WTC11 (cell line): ENCODE measurements at regions not wholly inside any gene's neighbourhood (a gene's known extent, or its start where the extent isn't known, plus 50 kb on each side); places are given as distances from the start of the nearest gene placed in this dataset.

Source experiments
- ATAC-seq: fragments of 200-7000 bp; cut with Tn5 transposase; 2 replicates; pipeline ENCODE4 v1.10.0; 2021; ENCODE audit warnings: mild to moderate bottlenecking, moderate library complexity
- CTCF ChIA-PET: fragments of 300-600 bp; sonication (Branson Sonifier 250); formaldehyde crosslinking; loops from one replicate; lab custom pipeline; 2021; ENCODE audit warnings: antibody characterized with exemption; lab: Charles Lee
- POLR2A ChIA-PET: fragments of 350-600 bp; sonication (Branson Sonifier 250); formaldehyde crosslinking; loops from one replicate; lab custom pipeline; 2021; ENCODE audit warnings: antibody characterized with exemption; lab: Charles Lee
- DNase-seq: peaks from one replicate; pipeline ENCODE4 v3.0.0; 2021; ENCODE audit warnings: low spot score
- H3K27ac Mint-ChIP-seq: 2 replicates; pipeline ENCODE4 v1.8.0; 2021; ENCODE audit warnings: mixed read lengths
- H3K27me3 Mint-ChIP-seq: 2 replicates; pipeline ENCODE4 v1.8.0; 2021; ENCODE audit warnings: low read depth, mild to moderate bottlenecking, moderate library complexity, mixed read lengths
- H3K36me3 Mint-ChIP-seq: 2 replicates; pipeline ENCODE4 v1.8.0; 2021; ENCODE audit warnings: mixed read lengths
- H3K4me1 Mint-ChIP-seq: 2 replicates; pipeline ENCODE4 v1.8.0; 2022; ENCODE audit warnings: mixed read lengths
- H3K4me3 Mint-ChIP-seq: 2 replicates; pipeline ENCODE4 v1.8.0; 2021; ENCODE audit warnings: mild to moderate bottlenecking, moderate library complexity, mixed read lengths
- H3K9me3 Mint-ChIP-seq: 2 replicates; pipeline ENCODE4 v1.8.0; 2021; ENCODE audit warnings: mixed read lengths
- AFF4 ChIP-seq: sonication (generic); formaldehyde crosslinking; IDR thresholded peaks from 2 replicates; pipeline ENCODE4 v1.8.1; 2023; ENCODE audit warnings: mild to moderate bottlenecking, missing genetic modification reagents, borderline replicate concordance
- AR ChIP-seq: fragments of 250-450 bp; sonication (Bioruptor Pico); IDR thresholded peaks from 2 replicates; pipeline ENCODE4 v1.9.0; 2021; ENCODE audit warnings: mild to moderate bottlenecking
- ATF1 ChIP-seq: sonication (generic); formaldehyde crosslinking; IDR thresholded peaks from 2 replicates; pipeline ENCODE4 v1.8.1; 2023; ENCODE audit warnings: mild to moderate bottlenecking, moderate library complexity, missing genetic modification reagents
- ATF3 ChIP-seq: sonication (generic); formaldehyde crosslinking; conservative IDR thresholded peaks from 2 replicates; pipeline ENCODE4 v1.8.1; 2022; ENCODE audit warnings: mild to moderate bottlenecking, missing genetic modification reagents
- CREM ChIP-seq: sonication (generic); formaldehyde crosslinking; IDR thresholded peaks from 2 replicates; pipeline ENCODE4 v1.8.1; 2022; ENCODE audit warnings: mild to moderate bottlenecking, missing genetic modification reagents, moderate library complexity
- FOXP1 ChIP-seq: sonication (generic); formaldehyde crosslinking; IDR thresholded peaks from 2 replicates; pipeline ENCODE4 v1.8.0; 2022; ENCODE audit warnings: missing genetic modification reagents, mild to moderate bottlenecking, moderate library complexity, borderline replicate concordance
- GABPB1 ChIP-seq: sonication (generic); formaldehyde crosslinking; IDR thresholded peaks from 2 replicates; pipeline ENCODE4 v1.8.1; 2023; ENCODE audit warnings: mild to moderate bottlenecking, missing genetic modification reagents
- KAT7 ChIP-seq: sonication (generic); formaldehyde crosslinking; IDR thresholded peaks from 2 replicates; pipeline ENCODE4 v1.8.1; 2023; ENCODE audit warnings: missing genetic modification reagents, mild to moderate bottlenecking, borderline replicate concordance
- SOX15 ChIP-seq: fragments of 250-450 bp; sonication (Bioruptor Pico); IDR thresholded peaks from 2 replicates; pipeline ENCODE4 v1.9.0; 2021; ENCODE audit warnings: mild to moderate bottlenecking
- ZBTB21 ChIP-seq: sonication (generic); formaldehyde crosslinking; IDR thresholded peaks from 2 replicates; pipeline ENCODE4 v1.8.1; 2023; ENCODE audit warnings: mild to moderate bottlenecking, missing genetic modification reagents, borderline replicate concordance
- ZNF219 ChIP-seq: sonication (generic); formaldehyde crosslinking; IDR thresholded peaks from 2 replicates; pipeline ENCODE4 v1.8.0; 2023; ENCODE audit warnings: missing genetic modification reagents, mild to moderate bottlenecking, borderline replicate concordance
- ZNF396 ChIP-seq: fragments of 250-450 bp; sonication (Bioruptor Pico); IDR thresholded peaks from 2 replicates; pipeline ENCODE4 v1.8.0; 2021; ENCODE audit warnings: mild to moderate bottlenecking, moderate library complexity, borderline replicate concordance
- ZSCAN18 ChIP-seq: fragments of 250-450 bp; sonication (Bioruptor Pico); IDR thresholded peaks from 2 replicates; pipeline ENCODE4 v2.1.2; 2022; ENCODE audit warnings: mild to moderate bottlenecking, moderate library complexity
- TF ChIP-seq, protein P1 (sequence below): sonication (generic); formaldehyde crosslinking; conservative IDR thresholded peaks from 2 replicates; pipeline ENCODE4 v1.8.1; 2023; ENCODE audit warnings: mild to moderate bottlenecking, low read depth, missing genetic modification reagents, moderate library complexity
- TF ChIP-seq, protein P2 (sequence below): sonication (generic); formaldehyde crosslinking; IDR thresholded peaks from 2 replicates; pipeline ENCODE4 v1.8.0; 2022; ENCODE audit warnings: mild to moderate bottlenecking, missing genetic modification reagents
- TF ChIP-seq, protein P3 (sequence below): sonication (generic); formaldehyde crosslinking; IDR thresholded peaks from 2 replicates; pipeline ENCODE4 v1.8.0; 2022; ENCODE audit warnings: missing genetic modification reagents

- DNase-seq (no peak), ATAC-seq (no peak)
- H3K4me1 Mint-ChIP-seq: peaks cover 43% of the 10 kb centered on the region
- H3K36me3 Mint-ChIP-seq: no peaks in the 10 kb centered on the region
- H3K9me3 Mint-ChIP-seq: no peaks in the 10 kb centered on the region; the same call in 1 of the 2 replicates
- no peak overlapping the region for H3K4me3 Mint-ChIP-seq
- CTCF ChIA-PET: interaction anchor here (1.1 kb wide), 2 partner anchors 9 to 40 kb away, joined by 3 to 4 read pairs; no protein-coding TSS in a partner anchor
- no peak overlapping the region for H3K27ac Mint-ChIP-seq
- H3K27me3 Mint-ChIP-seq: no peaks in the 10 kb centered on the region; the same call in 1 of the 2 replicates
- POLR2A ChIA-PET: no interaction called here
- TF ChIP-seq, protein P1, sequence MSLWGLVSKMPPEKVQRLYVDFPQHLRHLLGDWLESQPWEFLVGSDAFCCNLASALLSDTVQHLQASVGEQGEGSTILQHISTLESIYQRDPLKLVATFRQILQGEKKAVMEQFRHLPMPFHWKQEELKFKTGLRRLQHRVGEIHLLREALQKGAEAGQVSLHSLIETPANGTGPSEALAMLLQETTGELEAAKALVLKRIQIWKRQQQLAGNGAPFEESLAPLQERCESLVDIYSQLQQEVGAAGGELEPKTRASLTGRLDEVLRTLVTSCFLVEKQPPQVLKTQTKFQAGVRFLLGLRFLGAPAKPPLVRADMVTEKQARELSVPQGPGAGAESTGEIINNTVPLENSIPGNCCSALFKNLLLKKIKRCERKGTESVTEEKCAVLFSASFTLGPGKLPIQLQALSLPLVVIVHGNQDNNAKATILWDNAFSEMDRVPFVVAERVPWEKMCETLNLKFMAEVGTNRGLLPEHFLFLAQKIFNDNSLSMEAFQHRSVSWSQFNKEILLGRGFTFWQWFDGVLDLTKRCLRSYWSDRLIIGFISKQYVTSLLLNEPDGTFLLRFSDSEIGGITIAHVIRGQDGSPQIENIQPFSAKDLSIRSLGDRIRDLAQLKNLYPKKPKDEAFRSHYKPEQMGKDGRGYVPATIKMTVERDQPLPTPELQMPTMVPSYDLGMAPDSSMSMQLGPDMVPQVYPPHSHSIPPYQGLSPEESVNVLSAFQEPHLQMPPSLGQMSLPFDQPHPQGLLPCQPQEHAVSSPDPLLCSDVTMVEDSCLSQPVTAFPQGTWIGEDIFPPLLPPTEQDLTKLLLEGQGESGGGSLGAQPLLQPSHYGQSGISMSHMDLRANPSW: no peak
- no peak for TF ChIP-seq CREM (CRISPR knock-in tag)
- no peak for TF ChIP-seq ZSCAN18 (CRISPR knock-in tag)
- TF ChIP-seq ZNF219 (CRISPR knock-in tag): no peak
- no peak for TF ChIP-seq FOXP1
- TF ChIP-seq ATF3 (CRISPR knock-in tag): no peak
- TF ChIP-seq ZBTB21 (CRISPR knock-in tag): no peak
- TF ChIP-seq AR (CRISPR knock-in tag): no peak
- TF ChIP-seq, protein P2, sequence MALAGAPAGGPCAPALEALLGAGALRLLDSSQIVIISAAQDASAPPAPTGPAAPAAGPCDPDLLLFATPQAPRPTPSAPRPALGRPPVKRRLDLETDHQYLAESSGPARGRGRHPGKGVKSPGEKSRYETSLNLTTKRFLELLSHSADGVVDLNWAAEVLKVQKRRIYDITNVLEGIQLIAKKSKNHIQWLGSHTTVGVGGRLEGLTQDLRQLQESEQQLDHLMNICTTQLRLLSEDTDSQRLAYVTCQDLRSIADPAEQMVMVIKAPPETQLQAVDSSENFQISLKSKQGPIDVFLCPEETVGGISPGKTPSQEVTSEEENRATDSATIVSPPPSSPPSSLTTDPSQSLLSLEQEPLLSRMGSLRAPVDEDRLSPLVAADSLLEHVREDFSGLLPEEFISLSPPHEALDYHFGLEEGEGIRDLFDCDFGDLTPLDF: no peak
- TF ChIP-seq GABPB1: no peak
- TF ChIP-seq ATF1: no peak
- no peak for TF ChIP-seq ZNF396 (CRISPR knock-in tag)
- TF ChIP-seq, protein P3, sequence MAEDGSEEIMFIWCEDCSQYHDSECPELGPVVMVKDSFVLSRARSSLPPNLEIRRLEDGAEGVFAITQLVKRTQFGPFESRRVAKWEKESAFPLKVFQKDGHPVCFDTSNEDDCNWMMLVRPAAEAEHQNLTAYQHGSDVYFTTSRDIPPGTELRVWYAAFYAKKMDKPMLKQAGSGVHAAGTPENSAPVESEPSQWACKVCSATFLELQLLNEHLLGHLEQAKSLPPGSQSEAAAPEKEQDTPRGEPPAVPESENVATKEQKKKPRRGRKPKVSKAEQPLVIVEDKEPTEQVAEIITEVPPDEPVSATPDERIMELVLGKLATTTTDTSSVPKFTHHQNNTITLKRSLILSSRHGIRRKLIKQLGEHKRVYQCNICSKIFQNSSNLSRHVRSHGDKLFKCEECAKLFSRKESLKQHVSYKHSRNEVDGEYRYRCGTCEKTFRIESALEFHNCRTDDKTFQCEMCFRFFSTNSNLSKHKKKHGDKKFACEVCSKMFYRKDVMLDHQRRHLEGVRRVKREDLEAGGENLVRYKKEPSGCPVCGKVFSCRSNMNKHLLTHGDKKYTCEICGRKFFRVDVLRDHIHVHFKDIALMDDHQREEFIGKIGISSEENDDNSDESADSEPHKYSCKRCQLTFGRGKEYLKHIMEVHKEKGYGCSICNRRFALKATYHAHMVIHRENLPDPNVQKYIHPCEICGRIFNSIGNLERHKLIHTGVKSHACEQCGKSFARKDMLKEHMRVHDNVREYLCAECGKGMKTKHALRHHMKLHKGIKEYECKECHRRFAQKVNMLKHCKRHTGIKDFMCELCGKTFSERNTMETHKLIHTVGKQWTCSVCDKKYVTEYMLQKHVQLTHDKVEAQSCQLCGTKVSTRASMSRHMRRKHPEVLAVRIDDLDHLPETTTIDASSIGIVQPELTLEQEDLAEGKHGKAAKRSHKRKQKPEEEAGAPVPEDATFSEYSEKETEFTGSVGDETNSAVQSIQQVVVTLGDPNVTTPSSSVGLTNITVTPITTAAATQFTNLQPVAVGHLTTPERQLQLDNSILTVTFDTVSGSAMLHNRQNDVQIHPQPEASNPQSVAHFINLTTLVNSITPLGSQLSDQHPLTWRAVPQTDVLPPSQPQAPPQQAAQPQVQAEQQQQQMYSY (CRISPR knock-in tag): no peak
- TF ChIP-seq AFF4: no peak
- TF ChIP-seq KAT7 (CRISPR knock-in tag): no peak
- TF ChIP-seq SOX15: no peak
Observed at GRCh38 chr20:17857639-17858449, 110.8 kb downstream of the SNX5 start.
